ENCODE measurements at regions not wholly inside any gene's neighbourhood (a gene's known extent, or its start where the extent isn't known, plus 50 kb on each side); places are given as distances from the start of the nearest gene placed in this dataset.

DNA sequence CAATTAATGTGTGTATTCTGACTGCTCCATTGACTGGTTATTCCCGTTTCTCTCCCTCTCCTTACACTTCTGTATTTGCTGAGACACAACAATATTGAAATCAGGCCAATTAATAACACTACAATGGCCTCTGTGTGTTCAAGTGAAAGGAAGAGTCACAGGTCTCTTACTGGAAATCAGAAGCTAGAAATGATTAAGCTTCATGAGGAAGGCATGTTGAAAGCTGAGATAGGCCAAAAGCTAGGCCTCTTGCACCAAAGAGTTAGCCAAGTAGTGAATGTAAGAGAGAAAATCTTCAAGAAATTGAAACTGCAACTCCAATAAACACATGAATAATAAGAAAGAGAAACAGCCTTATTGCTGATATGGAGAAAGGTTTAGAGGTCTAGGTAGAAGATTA, 489.5 kb upstream of the CITED2 start:
- POLR2A ChIA-PET (ENCODE audit: unreplicated experiment): no interaction called here
- Histone ChIP-seq H3K9me3 (ENCODE audit: insufficient read depth, low read depth) (peaks cover 14% of the 10 kb centered on the region; the same call in 1 of the 2 replicates), H3K4me2 (no peak overlapping the region), H3K9me2 (ENCODE audit: insufficient read depth) (no peaks in the 10 kb centered on the region), H3K4me1 (replicated peaks; ENCODE audit: insufficient read depth) (peaks cover 6% of the 10 kb centered on the region), H3F3A (ENCODE audit: insufficient read depth, low read depth) (0 out of 2 replicates have a peak, but pooled peaks cover under 1% of the 10 kb centered on the region), H3K27ac (no peak overlapping the region), H3K36me3 (ENCODE audit: low read depth) (no peaks in the 10 kb centered on the region), H4K20me1 (ENCODE audit: insufficient read depth) (no peaks in the 10 kb centered on the region), H3K4me3 (no peak overlapping the region), H3K79me2 (ENCODE audit: low read depth) (no peaks in the 10 kb centered on the region), H3K27me3 (ENCODE audit: insufficient read depth, low read depth) (no peaks in the 10 kb centered on the region), H2AFZ (no peak overlapping the region; the same call in 1 of the 2 replicates)
- TF ChIP-seq, protein P1, sequence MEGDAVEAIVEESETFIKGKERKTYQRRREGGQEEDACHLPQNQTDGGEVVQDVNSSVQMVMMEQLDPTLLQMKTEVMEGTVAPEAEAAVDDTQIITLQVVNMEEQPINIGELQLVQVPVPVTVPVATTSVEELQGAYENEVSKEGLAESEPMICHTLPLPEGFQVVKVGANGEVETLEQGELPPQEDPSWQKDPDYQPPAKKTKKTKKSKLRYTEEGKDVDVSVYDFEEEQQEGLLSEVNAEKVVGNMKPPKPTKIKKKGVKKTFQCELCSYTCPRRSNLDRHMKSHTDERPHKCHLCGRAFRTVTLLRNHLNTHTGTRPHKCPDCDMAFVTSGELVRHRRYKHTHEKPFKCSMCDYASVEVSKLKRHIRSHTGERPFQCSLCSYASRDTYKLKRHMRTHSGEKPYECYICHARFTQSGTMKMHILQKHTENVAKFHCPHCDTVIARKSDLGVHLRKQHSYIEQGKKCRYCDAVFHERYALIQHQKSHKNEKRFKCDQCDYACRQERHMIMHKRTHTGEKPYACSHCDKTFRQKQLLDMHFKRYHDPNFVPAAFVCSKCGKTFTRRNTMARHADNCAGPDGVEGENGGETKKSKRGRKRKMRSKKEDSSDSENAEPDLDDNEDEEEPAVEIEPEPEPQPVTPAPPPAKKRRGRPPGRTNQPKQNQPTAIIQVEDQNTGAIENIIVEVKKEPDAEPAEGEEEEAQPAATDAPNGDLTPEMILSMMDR (conservative IDR thresholded peaks at IDR 0.05): no peak
- TF ChIP-seq EZH2 (IDR thresholded peaks at IDR 0.05; ENCODE audit: low read depth): no peak
- intact Hi-C loops (cut with micrococcal nuclease; ENCODE audit: unreplicated experiment): no loop called here
- CTCF ChIA-PET: no interaction called here
- BruUV-seq (replicated peaks): no TSS peak
- no peak for DNase-seq

DNA sequence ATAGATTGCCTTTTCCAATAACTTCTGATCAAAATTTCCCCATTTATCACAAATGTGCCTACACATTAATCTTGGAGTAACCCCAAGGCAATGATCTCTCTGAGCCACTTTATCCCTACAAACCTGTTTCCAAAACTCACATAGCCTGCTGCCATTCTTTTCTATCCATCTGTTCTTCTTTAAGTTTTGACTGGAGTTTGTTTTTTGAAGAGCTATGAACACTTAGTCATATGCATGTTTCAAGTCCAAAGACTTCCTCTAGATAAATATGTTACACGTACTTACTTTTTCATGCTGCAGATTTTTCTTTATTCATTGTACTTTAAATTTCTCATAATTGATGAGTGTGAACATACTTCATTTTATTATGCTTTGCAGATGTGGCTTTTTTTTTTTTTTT, 488.9 kb upstream of the CITED2 start:
- intact Hi-C loops (cut with micrococcal nuclease; ENCODE audit: unreplicated experiment): no loop called here
- peaks cover 12% of the 10 kb centered on the region for H3K4me1 ChIP-seq (replicated peaks; ENCODE audit: insufficient read depth)
- POLR2A ChIA-PET (ENCODE audit: unreplicated experiment): no interaction called here
- CTCF ChIA-PET: no interaction called here
- H3K27me3 ChIP-seq (ENCODE audit: insufficient read depth, low read depth): no peaks in the 10 kb centered on the region
- no peaks in the 10 kb centered on the region for H3K79me2 ChIP-seq (ENCODE audit: low read depth)
- H2AFZ ChIP-seq: no peak overlapping the region
- no peak overlapping the region for H3K27ac ChIP-seq
- no peaks in the 10 kb centered on the region for H3K9me2 ChIP-seq (ENCODE audit: insufficient read depth)
- BruUV-seq (replicated peaks): no TSS peak
- H3F3A ChIP-seq (ENCODE audit: insufficient read depth, low read depth): peaks cover 7% of the 10 kb centered on the region; the same call in 1 of the 2 replicates
- DNase-seq: no peak
- no peak for TF ChIP-seq EZH2 (IDR thresholded peaks at IDR 0.05; ENCODE audit: low read depth)
- TF ChIP-seq, protein P1 (conservative IDR thresholded peaks at IDR 0.05): no peak
- H3K4me2 ChIP-seq: no peak overlapping the region
- no peaks in the 10 kb centered on the region for H4K20me1 ChIP-seq (ENCODE audit: insufficient read depth)
- H3K36me3 ChIP-seq (ENCODE audit: low read depth): no peaks in the 10 kb centered on the region
- peaks cover 14% of the 10 kb centered on the region; the same call in 1 of the 2 replicates for H3K9me3 ChIP-seq (ENCODE audit: insufficient read depth, low read depth)
- H3K4me3 ChIP-seq: no peak overlapping the region

DNA sequence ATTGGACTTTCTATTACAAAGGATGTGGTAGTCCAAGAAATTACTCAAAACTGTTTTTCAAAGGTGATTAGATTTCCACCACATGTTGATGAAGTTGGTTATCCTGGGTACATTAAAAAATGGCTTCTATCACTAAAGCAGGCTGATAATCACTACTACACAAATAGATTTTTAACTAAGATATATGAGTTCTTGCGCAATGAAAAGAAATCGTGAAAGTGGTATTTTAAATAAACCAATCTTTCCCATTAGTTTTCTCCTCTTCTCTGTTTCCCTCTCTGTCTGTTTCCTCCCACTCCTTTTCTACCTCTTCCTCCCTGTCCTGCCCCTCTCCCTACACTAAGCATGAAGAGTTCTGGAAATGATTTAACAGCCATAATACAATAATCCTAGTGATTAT, 487.9 kb upstream of the CITED2 start:
- H3K36me3 ChIP-seq (ENCODE audit: low read depth): no peaks in the 10 kb centered on the region
- peaks cover 11% of the 10 kb centered on the region; the same call in 1 of the 2 replicates for H3F3A ChIP-seq (ENCODE audit: insufficient read depth, low read depth)
- H3K79me2 ChIP-seq (ENCODE audit: low read depth): no peaks in the 10 kb centered on the region
- H2AFZ ChIP-seq: no peak overlapping the region
- ChIA-PET CTCF (no interaction called here), POLR2A (ENCODE audit: unreplicated experiment) (no interaction called here)
- H4K20me1 ChIP-seq (ENCODE audit: insufficient read depth): no peaks in the 10 kb centered on the region
- H3K4me1 ChIP-seq (replicated peaks; ENCODE audit: insufficient read depth): peaks cover 22% of the 10 kb centered on the region
- no peak overlapping the region for H3K4me2 ChIP-seq
- peaks cover 14% of the 10 kb centered on the region; the same call in 1 of the 2 replicates for H3K9me3 ChIP-seq (ENCODE audit: insufficient read depth, low read depth)
- intact Hi-C loops (cut with micrococcal nuclease; ENCODE audit: unreplicated experiment): no loop called here
- no TSS peak for BruUV-seq (replicated peaks)
- H3K4me3 ChIP-seq: no peak overlapping the region
- no peak for TF ChIP-seq EZH2 (IDR thresholded peaks at IDR 0.05; ENCODE audit: low read depth)
- TF ChIP-seq, protein P1 (conservative IDR thresholded peaks at IDR 0.05): no peak
- no peak overlapping the region for H3K27ac ChIP-seq
- DNase-seq: no peak
- no peaks in the 10 kb centered on the region for H3K27me3 ChIP-seq (ENCODE audit: insufficient read depth, low read depth)
- no peaks in the 10 kb centered on the region for H3K9me2 ChIP-seq (ENCODE audit: insufficient read depth)

Measured in PC-9 (cell line).